ENCODE measurements at regions not wholly inside any gene's neighbourhood (a gene's known extent, or its start where the extent isn't known, plus 50 kb on each side); places are given as distances from the start of the nearest gene placed in this dataset.

GRCh38 chrX:82412858-82413257 is 1095.2 kb upstream of the POU3F4 start:
- no peak for FAIRE-seq
- intact Hi-C loops (cut with micrococcal nuclease; ENCODE audit: unreplicated experiment) (loop anchor here (1.0 kb wide), 1 partner anchor 11 kb away; no protein-coding TSS in a partner anchor), in situ Hi-C loops (cut with HindIII; ENCODE audit: extremely low pct_ligation_motif_present, low pct_unique_long_range_greater_than_20kb) (no loop called here)
- ChIA-PET CTCF (ENCODE audit: low intra/inter-chr PET ratio, low total read pairs) (no interaction called here), POLR2A (no interaction called here)
- H3K4me1 ChIP-seq (ENCODE audit: insufficient read depth, low read length) = no peaks in the 10 kb centered on the region
- H3K79me2 ChIP-seq (ENCODE audit: insufficient read depth, low read length) = no peaks in the 10 kb centered on the region
- no peaks in the 10 kb centered on the region for H3K36me3 ChIP-seq (replicated peaks in 1 of 2; ENCODE audit: control insufficient read depth in 1 of 2, insufficient read depth in 2 of 2, low read length in 2 of 2)
- H3K27ac ChIP-seq (ENCODE audit: extremely low read length, insufficient read depth, low read length) = no peak overlapping the region
- no peak overlapping the region for H3K9ac ChIP-seq (ENCODE audit: insufficient read depth, low read depth, low read length)
- no peak overlapping the region for H3K4me3 ChIP-seq (replicated peaks in 1 of 3; ENCODE audit: insufficient read depth in 1 of 3, low read depth in 2 of 3, low read length in 3 of 3)
- DNase-seq (ENCODE audit: low spot score) = no peak
- 4% methylated on average over 2 of the region's 2 CpGs for WGBS (ENCODE audit: low lambda C conversion rate)
- no peak for ATAC-seq
- H2AFZ ChIP-seq (ENCODE audit: low read length) = no peak overlapping the region
- H4K20me1 ChIP-seq (ENCODE audit: insufficient read depth, low read length) = no peaks in the 10 kb centered on the region
- no peaks in the 10 kb centered on the region for H3K27me3 ChIP-seq (ENCODE audit: control insufficient read depth in 1 of 2, insufficient read depth in 2 of 2, low read length in 2 of 2)
- no TSS peak for BruUV-seq (replicated peaks)
- peaks cover 49% of the 10 kb centered on the region for H3K9me3 ChIP-seq (ENCODE audit: low read length)
- no peak for TF ChIP-seq ATF5 (CRISPR knock-in tag; IDR thresholded peaks at IDR 0.05; ENCODE audit: low read depth)
- TF ChIP-seq DZIP1 (CRISPR knock-in tag; IDR thresholded peaks at IDR 0.05) = no peak
- no peak for TF ChIP-seq ZNF335 (CRISPR knock-in tag; IDR thresholded peaks at IDR 0.05)
- no peak for TF ChIP-seq KMT2A (CRISPR knock-in tag; IDR thresholded peaks at IDR 0.05)
- TF ChIP-seq ZNF737 (CRISPR knock-in tag; IDR thresholded peaks at IDR 0.05; ENCODE audit: borderline replicate concordance) = no peak
- no peak for TF ChIP-seq PRDM10 (CRISPR knock-in tag; IDR thresholded peaks at IDR 0.05; ENCODE audit: low read depth)
- TF ChIP-seq TOPORS (CRISPR knock-in tag; IDR thresholded peaks at IDR 0.05) = no peak
- no peak for TF ChIP-seq CREM (IDR thresholded peaks at IDR 0.05)
- no peak for TF ChIP-seq CREM (CRISPR knock-in tag; IDR thresholded peaks at IDR 0.05)
- no peak for TF ChIP-seq HMGA1 (CRISPR knock-in tag; conservative IDR thresholded peaks at IDR 0.05)
- no peak for TF ChIP-seq ZNF274 (CRISPR knock-in tag; IDR thresholded peaks at IDR 0.05)
- no peak for TF ChIP-seq ZNF766 (CRISPR knock-in tag; IDR thresholded peaks at IDR 0.05; ENCODE audit: borderline replicate concordance)
- TF ChIP-seq RAD51 (IDR thresholded peaks at IDR 0.05; ENCODE audit: borderline replicate concordance) = no peak
- TF ChIP-seq USF2 (IDR thresholded peaks at IDR 0.05; ENCODE audit: low read depth, low read length) = no peak
- no peak for TF ChIP-seq USF2 (CRISPR knock-in tag; IDR thresholded peaks at IDR 0.05; ENCODE audit: borderline replicate concordance)
- H3K4me2 ChIP-seq (ENCODE audit: low read depth, low read length) = no peak overlapping the region
